H9 (cell line): ENCODE measurements at regions not wholly inside any gene's neighbourhood (a gene's known extent, or its start where the extent isn't known, plus 50 kb on each side); places are given as distances from the start of the nearest gene placed in this dataset.

Source experiments
- DNase-seq: peaks from one replicate; pipeline ENCODE4 v3.0.0-alpha.2; 2017
- H2AFZ ChIP-seq: one replicate; pipeline ENCODE4 v1.6.1; 2013; ENCODE audit warnings: mild to moderate bottlenecking, low read length, control low read depth, moderate library complexity
- H2AK5ac ChIP-seq: 2 replicates; pipeline ENCODE4 v1.6.1; 2013; ENCODE audit warnings: low read length, control low read depth, mixed read lengths; ENCODE audit not compliant: insufficient read length
- H2BK120ac ChIP-seq: one replicate; pipeline ENCODE4 v1.6.1; 2013; ENCODE audit warnings: low read depth, mild to moderate bottlenecking, low read length, control low read depth, inconsistent platforms; ENCODE audit not compliant: poor library complexity, severe bottlenecking
- H2BK12ac ChIP-seq: 2 replicates; pipeline ENCODE4 v1.6.1; 2013; ENCODE audit warnings: low read length, control low read depth, mixed read lengths, low read depth; ENCODE audit not compliant: insufficient read length
- H2BK15ac ChIP-seq: 2 replicates; pipeline ENCODE4 v1.6.1; 2013; ENCODE audit warnings: low read depth, low read length, control low read depth
- H2BK20ac ChIP-seq: one replicate; pipeline ENCODE4 v1.6.1; 2013; ENCODE audit warnings: low read depth, mild to moderate bottlenecking, low read length, control low read depth, inconsistent platforms; ENCODE audit not compliant: poor library complexity, severe bottlenecking
- H2BK5ac ChIP-seq: 2 replicates; pipeline ENCODE4 v1.6.1; 2013; ENCODE audit warnings: low read length, control low read depth, mixed read lengths; ENCODE audit not compliant: insufficient read length
- H3K14ac ChIP-seq: 2 replicates; pipeline ENCODE4 v1.6.1; 2013; ENCODE audit warnings: low read length, control low read depth; ENCODE audit not compliant: insufficient read depth
- H3K18ac ChIP-seq: 2 replicates; pipeline ENCODE4 v1.6.1; 2013; ENCODE audit warnings: low read depth, mild to moderate bottlenecking, mixed read lengths, low read length, control low read depth; ENCODE audit not compliant: insufficient read length
- H3K23ac ChIP-seq: 2 replicates; pipeline ENCODE4 v1.6.1; 2013; ENCODE audit warnings: low read length, control low read depth, mixed read lengths, low read depth; ENCODE audit not compliant: insufficient read length
- H3K23me2 ChIP-seq: 2 replicates; pipeline ENCODE4 v1.6.1; 2013; ENCODE audit warnings: low read depth, mild to moderate bottlenecking, mixed read lengths, low read length, control low read depth; ENCODE audit not compliant: insufficient read length, poor library complexity, severe bottlenecking
- H3K27ac ChIP-seq: 2 replicates; pipeline ENCODE4 v1.5.1; 2013; ENCODE audit warnings: low read length, control low read depth, mixed read lengths, low read depth; ENCODE audit not compliant: insufficient read length
- H3K27me3 ChIP-seq: 2 replicates; pipeline ENCODE4 v1.6.1; 2013; ENCODE audit warnings: low read length, control low read depth, inconsistent platforms; ENCODE audit not compliant: insufficient read depth
- H3K4ac ChIP-seq: 2 replicates; pipeline ENCODE4 v1.6.1; 2013; ENCODE audit warnings: low read depth, mild to moderate bottlenecking, control low read depth, inconsistent platforms, low read length, moderate library complexity
- H3K4me1 ChIP-seq: 2 replicates; pipeline ENCODE4 v1.6.1; 2013; ENCODE audit warnings: low read length, control low read depth, inconsistent platforms; ENCODE audit not compliant: insufficient read depth
- H3K4me2 ChIP-seq: 2 replicates; pipeline ENCODE4 v1.6.1; 2013; ENCODE audit warnings: low read length, control low read depth, mixed read lengths; ENCODE audit not compliant: insufficient read length, insufficient read depth
- H3K56ac ChIP-seq: 2 replicates; pipeline ENCODE4 v1.6.1; 2013; ENCODE audit warnings: low read depth, mild to moderate bottlenecking, mixed read lengths, low read length, control low read depth; ENCODE audit not compliant: insufficient read length
- H3K79me1 ChIP-seq: 2 replicates; pipeline ENCODE4 v1.6.1; 2013; ENCODE audit warnings: low read depth, mild to moderate bottlenecking, moderate library complexity, low read length, control low read depth, inconsistent platforms; ENCODE audit not compliant: insufficient read depth, poor library complexity, severe bottlenecking
- H3K79me2 ChIP-seq: 2 replicates; pipeline ENCODE4 v1.6.1; 2013; ENCODE audit warnings: low read length, control low read depth, inconsistent platforms; ENCODE audit not compliant: insufficient read depth
- H3K9ac ChIP-seq: 2 replicates; pipeline ENCODE4 v1.6.1; 2013; ENCODE audit warnings: low read length, control low read depth, mixed read lengths; ENCODE audit not compliant: insufficient read length; ENCODE audit errors: extremely low read depth
- H3K9me3 ChIP-seq: one replicate; pipeline ENCODE4 v1.6.1; 2013; ENCODE audit warnings: low read depth, low read length, inconsistent platforms; ENCODE audit not compliant: control insufficient read depth
- H3T11ph ChIP-seq: one replicate; pipeline ENCODE4 v1.6.1; 2013; ENCODE audit warnings: mild to moderate bottlenecking, low read length, control low read depth, inconsistent platforms
- H4K20me1 ChIP-seq: one replicate; pipeline ENCODE4 v1.6.1; 2013; ENCODE audit not compliant: control insufficient read depth, insufficient read length, insufficient read depth
- H4K5ac ChIP-seq: 2 replicates; pipeline ENCODE4 v1.6.1; 2013; ENCODE audit warnings: low read depth, mild to moderate bottlenecking, mixed read lengths, low read length, control low read depth; ENCODE audit not compliant: insufficient read length
- H4K8ac ChIP-seq: replicated peaks from 2 replicates; pipeline ENCODE4 v1.6.1; 2013; ENCODE audit warnings: low read length, control low read depth, mixed read lengths, low read depth; ENCODE audit not compliant: insufficient read length
- H4K91ac ChIP-seq: 2 replicates; pipeline ENCODE4 v1.6.1; 2013; ENCODE audit warnings: low read depth, mild to moderate bottlenecking, moderate library complexity, mixed read lengths, low read length, control low read depth; ENCODE audit not compliant: insufficient read length
- H3K27ac Mint-ChIP-seq, 3 experiments: 2 replicates in 2 of 3; 3 replicates in 1 of 3; pipeline ENCODE4 v1.8.0; 2020 to 2021; ENCODE audit warnings: mixed read lengths in 3 of 3, mild to moderate bottlenecking in 1 of 3, moderate library complexity in 1 of 3
- H3K27me3 Mint-ChIP-seq: 2 replicates; pipeline ENCODE4 v1.8.0; 2021; ENCODE audit warnings: low read depth, mild to moderate bottlenecking, moderate library complexity, mixed read lengths
- H3K36me3 Mint-ChIP-seq, 3 experiments: 2 replicates in 2 of 3; 3 replicates in 1 of 3; pipeline ENCODE4 v1.8.0; 2020 to 2021; ENCODE audit warnings: low read depth in 3 of 3, mixed read lengths in 3 of 3; ENCODE audit not compliant: insufficient read depth in 1 of 3
- H3K4me1 Mint-ChIP-seq, 2 experiments: 2 replicates each; pipeline ENCODE4 v1.8.0; 2020; ENCODE audit warnings: mixed read lengths in 2 of 2
- H3K4me3 Mint-ChIP-seq, 2 experiments: 2 replicates in 1 of 2; 3 replicates in 1 of 2; pipeline ENCODE4 v1.8.0; 2020 to 2021; ENCODE audit warnings: mild to moderate bottlenecking in 2 of 2, mixed read lengths in 2 of 2, moderate library complexity in 1 of 2
- H3K9me3 Mint-ChIP-seq, 2 experiments: 2 replicates in 1 of 2; 3 replicates in 1 of 2; pipeline ENCODE4 v1.8.0; 2020; ENCODE audit warnings: mild to moderate bottlenecking in 2 of 2, mixed read lengths in 2 of 2, moderate library complexity in 1 of 2
- CTCF ChIP-seq: fragments of 200-600 bp; sonication (generic); conservative IDR thresholded peaks from 3 replicates; pipeline ENCODE4 v1.8.0; 2021; ENCODE audit warnings: antibody characterized with exemption, mild to moderate bottlenecking
- WGBS: extraction: QIAGEN DNeasy Blood & Tissue Kit; methylation state at CpG from one replicate; pipeline ENCODE4 v1.1.7; 2013; ENCODE audit warnings: missing lambda C conversion rate, low lambda C conversion rate, mixed read lengths; ENCODE audit not compliant: insufficient read length; ENCODE audit errors: extremely low coverage; 5-methylcytosine and 5-hydroxymethylcytosine counted together

DNA sequence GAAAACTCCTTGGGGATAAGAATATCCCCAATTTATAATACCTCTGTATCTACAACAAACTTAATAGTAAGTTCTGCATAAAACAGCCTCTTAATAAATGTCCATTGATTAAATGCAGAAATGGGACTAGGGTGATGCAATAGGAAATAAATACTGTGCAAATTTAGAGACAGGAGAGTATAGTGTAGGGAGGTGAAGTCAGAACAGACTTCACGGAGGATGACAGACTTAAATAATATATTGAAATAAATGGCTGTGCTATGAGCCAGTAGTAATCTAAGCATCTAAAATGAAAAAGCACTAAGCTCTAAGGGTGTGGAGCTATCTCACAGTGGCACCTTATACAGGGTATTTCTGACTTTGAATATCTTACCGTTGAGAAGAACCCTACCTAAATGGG, 265.3 kb downstream of the GRIN2B start:
- Mint-ChIP-seq H3K4me1 (peaks cover 5 to 6% of the 10 kb centered on the region in 2 experiments; a peak in 3 of 4 replicates), H3K4me3 (no peak overlapping the region), H3K36me3 (0 out of 7 replicates have a peak, but pooled peaks cover 0 to 1% (median 0%) of the 10 kb centered on the region in 3 experiments), H3K9me3 (no peaks in the 10 kb centered on the region), H3K27ac (no peak overlapping the region), H3K27me3 (peaks cover 10% of the 10 kb centered on the region)
- Histone ChIP-seq H4K20me1 (no peaks in the 10 kb centered on the region), H3K56ac (no peak overlapping the region), H3K4me2 (no peak overlapping the region), H2BK12ac (no peak overlapping the region), H3K14ac (no peak overlapping the region), H3K27me3 (no peaks in the 10 kb centered on the region), H3K4me1 (no peaks in the 10 kb centered on the region; the same call in 1 of the 2 replicates), H3K79me1 (no peaks in the 10 kb centered on the region), H2BK20ac (no peak overlapping the region), H3K9ac (no peak overlapping the region), H3K23me2 (no peaks in the 10 kb centered on the region), H2AFZ (no peak overlapping the region), H3K9me3 (no peaks in the 10 kb centered on the region), H3K18ac (no peak overlapping the region), H2BK120ac (no peak overlapping the region), H2BK15ac (no peak overlapping the region), H3K79me2 (no peaks in the 10 kb centered on the region), H2BK5ac (no peak overlapping the region), H2AK5ac (no peak overlapping the region), H3K4ac (no peak overlapping the region), H3K23ac (no peak overlapping the region), H4K8ac (no peak overlapping the region), H4K5ac (no peak overlapping the region), H4K91ac (no peak overlapping the region), H3T11ph (no peak overlapping the region), H3K27ac (no peak overlapping the region)
- no peak for TF ChIP-seq CTCF
- no CpG with 5 or more reads among the region's 2 CpGs for WGBS
- no peak for DNase-seq
